Glutamatergic neuron (in vitro differentiated cells): ENCODE measurements at regions not wholly inside any gene's neighbourhood (a gene's known extent, or its start where the extent isn't known, plus 50 kb on each side); places are given as distances from the start of the nearest gene placed in this dataset.

Experiments used
- DNase-seq: peaks from one replicate; pipeline ENCODE4 v3.0.0; 2022
- H3K27ac Mint-ChIP-seq: one replicate; pipeline ENCODE4 v1.8.0; 2020; ENCODE audit warnings: mild to moderate bottlenecking, mixed read lengths, inconsistent platforms; ENCODE audit not compliant: unreplicated experiment
- H3K27me3 Mint-ChIP-seq: one replicate; pipeline ENCODE4 v1.8.0; 2020; ENCODE audit warnings: mild to moderate bottlenecking, moderate library complexity, mixed read lengths, inconsistent platforms; ENCODE audit not compliant: unreplicated experiment
- H3K36me3 Mint-ChIP-seq: one replicate; pipeline ENCODE4 v1.8.0; 2020; ENCODE audit warnings: mild to moderate bottlenecking, mixed read lengths, inconsistent platforms; ENCODE audit not compliant: unreplicated experiment
- H3K4me1 Mint-ChIP-seq: one replicate; pipeline ENCODE4 v1.8.0; 2020; ENCODE audit warnings: mild to moderate bottlenecking, low read depth, mixed read lengths, inconsistent platforms; ENCODE audit not compliant: unreplicated experiment
- H3K4me3 Mint-ChIP-seq: one replicate; pipeline ENCODE4 v1.8.0; 2020; ENCODE audit warnings: mild to moderate bottlenecking, mixed read lengths, inconsistent platforms; ENCODE audit not compliant: unreplicated experiment
- H3K9me3 Mint-ChIP-seq: one replicate; pipeline ENCODE4 v1.8.0; 2020; ENCODE audit warnings: mild to moderate bottlenecking, moderate library complexity, mixed read lengths, inconsistent platforms; ENCODE audit not compliant: unreplicated experiment
- CTCF ChIP-seq: fragments of 200-600 bp; sonication (generic); IDR thresholded peaks from one replicate; pipeline ENCODE4 v1.5.0; 2021; ENCODE audit not compliant: partially characterized antibody, unreplicated experiment

- Mint-ChIP-seq H3K27me3 (peaks cover 2% of the 10 kb centered on the region), H3K36me3 (no peaks in the 10 kb centered on the region), H3K27ac (no peak overlapping the region), H3K4me1 (peaks cover 5% of the 10 kb centered on the region), H3K4me3 (no peak overlapping the region), H3K9me3 (peaks cover 2% of the 10 kb centered on the region)
- no peak for DNase-seq
- no peak for TF ChIP-seq CTCF
Measured at GRCh38 chr10:46227571-46227935, 59.2 kb upstream of the ANTXRL start.

GRCh38 chr10:46227936-46228562 is 58.7 kb upstream of the ANTXRL start:
- Mint-ChIP-seq H3K4me1 (peaks cover 5% of the 10 kb centered on the region), H3K36me3 (no peaks in the 10 kb centered on the region), H3K27me3 (peaks cover 2% of the 10 kb centered on the region), H3K9me3 (peaks cover 2% of the 10 kb centered on the region), H3K4me3 (no peak overlapping the region), H3K27ac (no peak overlapping the region)
- no peak for DNase-seq
- TF ChIP-seq CTCF = no peak

GRCh38 chr10:46228563-46229071 is 58.2 kb upstream of the ANTXRL start:
- H3K27me3 Mint-ChIP-seq = peaks cover 2% of the 10 kb centered on the region
- DNase-seq = peak; percentile 81
- no peak overlapping the region for H3K27ac Mint-ChIP-seq
- H3K9me3 Mint-ChIP-seq = peaks cover 2% of the 10 kb centered on the region
- H3K4me1 Mint-ChIP-seq = peaks cover 5% of the 10 kb centered on the region
- no peak for TF ChIP-seq CTCF
- H3K4me3 Mint-ChIP-seq = no peak overlapping the region
- H3K36me3 Mint-ChIP-seq = no peaks in the 10 kb centered on the region

- Mint-ChIP-seq H3K27ac (no peak overlapping the region), H3K4me3 (no peak overlapping the region), H3K9me3 (peaks cover 2% of the 10 kb centered on the region), H3K36me3 (no peaks in the 10 kb centered on the region), H3K4me1 (peaks cover 5% of the 10 kb centered on the region), H3K27me3 (peaks cover 2% of the 10 kb centered on the region)
- TF ChIP-seq CTCF = peak; percentile 86
- DNase-seq = peak; percentile 56
Measured at GRCh38 chr10:46229144-46229563, 57.6 kb upstream of the ANTXRL start.

GRCh38 chr10:46230615-46231014 is 56.2 kb upstream of the ANTXRL start:
- Mint-ChIP-seq H3K27me3 (peaks cover 2% of the 10 kb centered on the region), H3K27ac (no peak overlapping the region), H3K4me3 (no peak overlapping the region), H3K36me3 (no peaks in the 10 kb centered on the region), H3K9me3 (peaks cover 2% of the 10 kb centered on the region), H3K4me1 (peaks cover 5% of the 10 kb centered on the region)
- DNase-seq = no peak
- no peak for TF ChIP-seq CTCF
